ENCODE measurements at regions not wholly inside any gene's neighbourhood (a gene's known extent, or its start where the extent isn't known, plus 50 kb on each side); places are given as distances from the start of the nearest gene placed in this dataset.

GRCh38 chr16:65543781-65544740, 422.2 kb upstream of the CDH11 start (continued):
- TF ChIP-seq E2F6 (IDR thresholded peaks at IDR 0.05) (no peak), HDAC6 (IDR thresholded peaks at IDR 0.05; ENCODE audit: low read depth, low read length) (no peak), CTBP2 (IDR thresholded peaks at IDR 0.05; ENCODE audit: borderline replicate concordance, insufficient read depth, insufficient read length, low read length) (no peak)

Measured in H1 (cell line).